ENCODE measurements at regions not wholly inside any gene's neighbourhood (a gene's known extent, or its start where the extent isn't known, plus 50 kb on each side); places are given as distances from the start of the nearest gene placed in this dataset.
"Not testable (repeated sequence)": the region's sequence is repeated elsewhere in the genome, so short reads cannot be mapped to it uniquely, and the experiment has no call there.

- TF ChIP-seq POLR2AphosphoS5, CTCF, EP300 (IDR thresholded peaks at IDR 0.05): not testable (repeated sequence)
Measured at GRCh38 chr14:106468869-106469268, 942.5 kb downstream of the TMEM121 start.

Measured in stomach (tissue), 4 donors.